ENCODE measurements at regions not wholly inside any gene's neighbourhood (a gene's known extent, or its start where the extent isn't known, plus 50 kb on each side); places are given as distances from the start of the nearest gene placed in this dataset.

- TF ChIP-seq POLR2A (IDR thresholded peaks at IDR 0.05; ENCODE audit: low read depth, low read length), result no peak
- no peak for TF ChIP-seq TAF1 (IDR thresholded peaks at IDR 0.05; ENCODE audit: borderline replicate concordance, low read depth, low read length)
- TF ChIP-seq POLR2AphosphoS5 (IDR thresholded peaks at IDR 0.05; ENCODE audit: low read depth, low read length), result no peak
Measured at GRCh38 chr6:137658287-137658686, 164.1 kb upstream of the OLIG3 start.
